SU-DHL-6 (cell line): ENCODE measurements at regions not wholly inside any gene's neighbourhood (a gene's known extent, or its start where the extent isn't known, plus 50 kb on each side); places are given as distances from the start of the nearest gene placed in this dataset.

Source experiments
- CTCF ChIP-seq: fragments of 200-600 bp; sonication (generic); IDR thresholded peaks from one replicate; pipeline ENCODE4 v1.5.1; 2017; ENCODE audit warnings: antibody characterized with exemption, mild to moderate bottlenecking, low read length, moderate library complexity; ENCODE audit not compliant: insufficient read depth, poor library complexity, severe bottlenecking
- EZH2phosphoT487 ChIP-seq: fragments of 200-600 bp; sonication (generic), shearing (Covaris generic); conservative IDR thresholded peaks from 2 replicates; pipeline ENCODE4 v1.6.1; 2018; ENCODE audit warnings: mild to moderate bottlenecking, antibody characterized with exemption, low read length, moderate library complexity, mixed read lengths

DNA sequence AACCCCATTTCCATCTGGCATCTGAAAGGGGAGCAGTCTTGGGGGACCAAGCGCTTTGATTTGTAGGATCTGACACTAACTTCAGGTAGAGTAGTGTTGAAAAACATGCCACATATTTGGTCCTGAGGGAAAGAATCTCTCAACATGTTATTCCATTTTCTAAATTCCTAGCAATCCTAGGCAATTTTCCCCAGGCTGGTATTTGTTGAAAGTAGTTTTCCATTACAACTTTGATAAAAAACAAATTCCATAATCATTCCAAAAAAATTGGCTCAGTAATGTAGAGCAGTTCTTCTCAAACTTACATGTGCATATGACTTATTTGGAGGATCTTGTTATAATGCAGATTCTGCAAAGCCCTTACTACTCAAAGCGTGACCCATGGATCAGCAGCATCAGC, 477.9 kb downstream of the ACTL7B start:
- TF ChIP-seq CTCF, result no peak
- TF ChIP-seq EZH2phosphoT487, result no peak
